Bone marrow (tissue), 2 donors: ENCODE measurements at regions not wholly inside any gene's neighbourhood (a gene's known extent, or its start where the extent isn't known, plus 50 kb on each side); places are given as distances from the start of the nearest gene placed in this dataset.

Experiments
- DNase-seq, 2 donors: peaks; one replicate each; lab custom pipeline; 2025; lab: John Stamatoyannopoulos, UW

GRCh38 chr12:34291001-34291400 lies 268.7 kb downstream of the ALG10 start:
- DNase-seq: no peak

GRCh38 chr12:34291426-34291901 lies 269.2 kb downstream of the ALG10 start:
- no peak for DNase-seq

- DNase-seq: no peak
These were observed 270.7 kb downstream of the ALG10 start for GRCh38 chr12:34292736-34293625.

- DNase-seq: no peak
These were observed 271.8 kb downstream of the ALG10 start for GRCh38 chr12:34294137-34294536.

GRCh38 chr12:34294671-34295365 lies 272.5 kb downstream of the ALG10 start:
- DNase-seq: no peak

- no peak for DNase-seq
These were observed 273.3 kb downstream of the ALG10 start for GRCh38 chr12:34295366-34296142.

- no peak for DNase-seq
These were observed 274.1 kb downstream of the ALG10 start for GRCh38 chr12:34296143-34297041.

GRCh38 chr12:34297126-34297789 lies 275.0 kb downstream of the ALG10 start:
- no peak for DNase-seq

- DNase-seq: no peak
These were observed 275.5 kb downstream of the ALG10 start for GRCh38 chr12:34297790-34298164.

GRCh38 chr12:34298176-34298970 lies 276.1 kb downstream of the ALG10 start:
- DNase-seq: no peak

- DNase-seq: no peak
These were observed 276.9 kb downstream of the ALG10 start for GRCh38 chr12:34298971-34299801.

GRCh38 chr12:34299802-34300193 lies 277.5 kb downstream of the ALG10 start:
- DNase-seq: no peak

- DNase-seq: no peak
These were observed 278.3 kb downstream of the ALG10 start for GRCh38 chr12:34300376-34301250.

GRCh38 chr12:34301251-34302130 lies 279.2 kb downstream of the ALG10 start:
- DNase-seq: no peak

- no peak for DNase-seq
These were observed 280.0 kb downstream of the ALG10 start for GRCh38 chr12:34302131-34302885.
